HuH-7.5 (cell line): ENCODE measurements at regions not wholly inside any gene's neighbourhood (a gene's known extent, or its start where the extent isn't known, plus 50 kb on each side); places are given as distances from the start of the nearest gene placed in this dataset.

Experiments used
- DNase-seq: peaks from one replicate; pipeline ENCODE4 v3.0.0; 2011; ENCODE audit warnings: low spot score

DNA sequence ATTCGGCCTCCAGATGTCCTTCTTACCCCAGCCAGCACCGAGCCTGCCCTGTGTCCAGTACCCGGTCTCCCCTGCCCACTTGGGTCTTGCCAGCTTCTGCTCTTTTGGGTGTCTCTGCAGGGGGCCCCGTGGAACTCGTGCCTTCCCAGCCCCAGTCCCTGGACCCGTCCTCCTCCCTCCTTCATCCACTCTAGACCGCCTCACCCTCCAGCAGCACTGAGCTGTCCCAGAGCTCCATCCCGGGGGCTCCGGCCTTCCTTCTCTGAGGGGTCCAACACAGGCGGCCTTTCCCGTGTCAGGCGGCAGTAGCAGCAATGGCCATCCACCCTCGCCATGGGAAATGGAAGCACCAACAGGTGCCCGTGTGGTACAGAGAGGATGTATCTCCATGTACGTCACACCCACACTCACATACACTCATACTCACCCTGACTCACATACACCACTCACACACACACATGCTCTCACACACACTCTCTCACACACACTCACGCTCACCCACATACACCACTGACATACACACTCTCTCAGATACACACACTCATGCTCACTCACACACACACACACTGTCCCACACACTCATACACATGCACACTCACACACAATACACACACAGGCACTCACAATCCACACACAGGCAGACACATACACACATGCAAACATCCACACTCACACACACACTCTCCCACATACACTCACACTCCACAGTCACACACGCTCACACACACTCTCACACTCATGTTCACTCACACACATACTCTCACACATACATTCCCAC lies 827.5 kb upstream of the SALL3 start:
- DNase-seq: no peak

DNA sequence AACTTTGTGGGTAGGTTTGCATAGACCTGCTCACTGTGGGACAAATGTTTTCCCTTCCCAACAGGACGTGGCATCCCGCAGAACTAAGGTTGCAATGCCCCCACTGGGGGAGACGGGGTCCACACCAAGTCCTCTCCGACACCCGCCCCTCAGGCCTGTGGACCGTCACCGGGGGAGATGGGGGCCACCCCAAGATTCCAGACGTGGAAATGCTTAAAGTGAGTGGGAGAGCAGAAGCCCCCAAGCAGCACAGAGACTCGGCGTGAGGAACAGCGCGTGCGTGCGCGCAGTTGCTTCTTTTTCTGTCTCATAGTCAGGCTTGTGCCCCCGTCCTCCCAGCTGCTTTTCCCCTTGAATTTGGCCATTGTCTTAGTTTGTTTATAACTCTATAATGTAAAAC lies 826.3 kb upstream of the SALL3 start:
- DNase-seq: no peak

DNA sequence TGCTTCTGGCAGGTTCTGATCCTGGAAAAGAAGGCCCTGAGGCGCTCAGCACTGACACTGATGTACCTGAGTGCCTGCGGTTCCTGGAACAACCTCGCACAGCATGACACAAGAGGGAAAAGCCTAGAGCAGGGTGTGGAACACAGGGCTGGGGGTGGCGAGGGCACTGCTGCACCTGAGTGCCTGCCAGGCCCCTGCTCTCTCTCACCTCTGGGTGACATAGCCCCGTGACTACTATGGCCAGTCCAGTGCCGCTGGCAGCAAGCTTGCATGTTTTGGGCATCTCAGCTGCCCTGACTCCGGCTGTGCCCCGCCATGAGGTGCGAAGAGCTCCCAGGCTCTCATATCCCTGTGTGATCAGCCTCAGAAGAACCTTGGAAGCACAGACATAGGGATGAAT lies 825.2 kb upstream of the SALL3 start:
- no peak for DNase-seq

DNA sequence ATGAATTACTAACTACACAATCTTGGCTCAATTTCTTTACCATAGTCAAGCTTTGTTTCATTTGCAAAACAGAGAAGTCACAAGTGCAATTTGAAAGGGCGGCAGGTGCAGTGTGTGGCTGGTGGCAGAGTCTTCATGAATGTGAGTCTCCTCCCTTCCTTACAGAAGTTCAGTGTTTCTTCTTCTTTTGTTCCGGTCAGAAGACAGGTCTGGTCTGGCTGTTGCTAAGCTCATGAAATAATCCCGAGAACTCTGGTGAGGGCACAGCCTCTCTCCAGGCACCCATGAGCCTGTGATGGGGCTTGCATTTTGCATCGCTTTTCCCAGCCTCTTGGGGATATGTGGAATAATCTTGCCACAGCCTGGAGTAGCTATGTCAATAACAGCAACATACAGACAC lies 824.8 kb upstream of the SALL3 start:
- no peak for DNase-seq

DNA sequence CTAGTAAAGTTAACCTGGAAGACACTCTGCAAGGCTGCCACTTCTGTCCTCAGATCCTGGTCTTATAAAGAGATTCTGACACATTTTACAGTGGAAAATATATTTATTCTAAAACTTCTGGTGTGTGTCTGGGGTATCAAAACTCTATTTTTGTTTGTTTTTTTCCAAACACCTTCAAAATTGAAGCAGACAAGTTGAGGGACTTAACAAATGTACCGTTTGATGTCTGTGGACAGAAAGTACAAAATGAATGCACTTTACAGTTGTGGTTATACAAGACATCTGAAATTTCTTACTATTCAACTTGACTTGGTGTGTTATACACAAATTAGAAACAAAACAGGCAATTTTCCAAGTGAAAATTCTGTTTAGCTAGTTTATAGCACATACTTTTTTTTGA lies 823.2 kb upstream of the SALL3 start:
- DNase-seq: no peak

DNA sequence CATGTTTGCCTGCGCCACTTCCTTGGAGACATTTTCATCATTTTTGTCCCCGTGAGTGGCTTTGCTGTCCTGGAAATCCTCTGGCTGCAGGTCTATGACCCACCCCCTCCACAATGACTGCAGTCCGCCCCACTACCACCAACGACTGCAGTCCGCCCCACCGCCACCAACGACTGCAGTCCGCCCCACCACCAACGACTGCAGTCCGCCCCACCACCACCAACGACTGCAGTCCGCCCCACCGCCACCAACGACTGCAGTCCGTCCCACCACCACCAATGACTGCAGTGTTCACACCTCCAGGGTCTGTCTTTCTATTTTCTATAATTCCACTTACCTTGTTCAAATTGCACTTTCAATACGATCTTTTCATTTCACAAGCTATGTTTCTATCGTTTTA lies 820.7 kb upstream of the SALL3 start:
- DNase-seq: no peak

DNA sequence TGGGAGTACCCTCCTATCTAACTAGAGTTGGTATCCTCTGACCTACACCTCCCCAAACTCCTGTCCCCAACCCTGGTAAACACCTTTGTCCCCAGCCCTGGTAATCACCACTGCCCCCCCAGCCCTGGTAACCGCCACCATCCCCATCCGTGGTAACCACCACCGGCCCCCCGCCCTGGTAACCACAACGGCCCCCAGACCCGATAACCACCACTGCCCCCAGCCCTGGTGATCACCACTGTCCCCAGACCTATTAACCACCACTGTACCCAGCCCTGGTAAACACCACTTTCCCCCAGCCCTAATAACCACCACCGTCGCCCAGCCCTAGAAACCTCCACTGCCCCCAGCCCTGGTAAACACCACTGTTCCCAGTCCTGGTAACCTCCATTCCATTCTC lies 820.2 kb upstream of the SALL3 start:
- no peak for DNase-seq

DNA sequence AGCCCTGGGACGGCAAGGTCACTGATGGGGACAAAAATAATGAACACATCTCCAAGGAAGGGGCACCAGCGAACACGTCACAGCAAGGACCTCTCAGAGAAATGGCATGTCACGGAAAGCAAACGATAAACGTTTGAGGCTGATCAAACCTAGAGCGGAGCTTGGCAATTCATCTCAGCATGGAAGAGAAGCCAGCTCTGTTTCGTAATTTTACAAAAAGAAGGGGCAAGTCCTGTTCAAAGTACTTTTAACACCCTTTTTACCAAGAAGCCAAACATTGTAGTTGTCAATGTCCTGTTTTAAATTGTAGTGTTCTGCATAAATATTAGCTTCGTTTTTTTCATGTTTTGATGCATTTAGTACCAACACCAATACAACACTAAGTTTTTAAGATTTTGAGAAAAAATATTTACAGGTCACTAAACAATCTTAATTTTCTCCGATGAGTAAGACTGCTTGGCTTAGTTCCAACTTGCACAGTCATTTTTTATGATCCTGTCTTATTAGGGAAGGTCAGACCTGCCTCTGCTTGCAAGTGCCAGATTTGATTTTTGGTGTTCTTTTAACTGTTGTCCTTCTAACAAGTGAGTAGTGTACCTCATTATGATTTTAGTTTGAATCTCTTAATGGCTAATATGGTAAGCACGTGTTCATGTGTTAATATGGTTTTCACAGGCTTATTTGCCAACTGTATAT lies 818.5 kb upstream of the SALL3 start:
- DNase-seq: no peak

DNA sequence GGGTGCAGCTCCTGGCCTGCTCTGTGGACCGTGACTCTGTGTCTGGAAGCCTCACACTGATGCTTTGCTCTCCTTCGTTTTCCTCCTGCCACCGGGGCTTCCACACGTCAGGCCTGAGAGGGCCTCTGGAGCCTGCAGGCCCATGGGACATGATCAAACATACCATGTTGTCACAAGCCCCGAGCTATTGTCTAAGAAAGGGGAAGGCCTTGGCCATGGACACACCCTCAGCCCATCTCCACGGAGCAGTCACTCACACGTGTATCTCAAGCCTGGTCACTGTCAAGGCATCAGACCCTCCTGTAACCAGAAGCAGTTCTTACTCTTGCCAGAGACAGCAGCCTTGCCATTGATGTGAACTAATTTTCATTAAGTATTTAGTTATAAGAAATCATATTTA lies 814.1 kb upstream of the SALL3 start:
- no peak for DNase-seq

DNA sequence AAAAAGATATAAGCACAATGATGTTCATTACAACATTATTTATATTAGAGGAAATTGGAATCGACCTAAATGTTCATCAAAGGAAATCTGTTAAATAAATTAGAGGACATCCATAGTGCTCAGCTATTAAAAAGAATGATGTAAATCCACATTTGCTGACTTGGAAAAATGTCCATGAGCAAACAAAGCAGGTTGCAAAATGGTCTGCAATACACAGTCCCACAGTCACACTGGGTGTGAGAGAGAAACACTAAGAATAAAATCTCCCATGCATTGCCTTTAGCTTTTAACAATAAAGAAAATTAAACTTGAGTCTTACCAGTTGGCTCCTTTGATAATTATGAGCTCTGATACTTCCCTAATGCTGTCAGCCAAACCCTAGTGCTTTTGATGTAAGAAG lies 811.1 kb upstream of the SALL3 start:
- no peak for DNase-seq

DNA sequence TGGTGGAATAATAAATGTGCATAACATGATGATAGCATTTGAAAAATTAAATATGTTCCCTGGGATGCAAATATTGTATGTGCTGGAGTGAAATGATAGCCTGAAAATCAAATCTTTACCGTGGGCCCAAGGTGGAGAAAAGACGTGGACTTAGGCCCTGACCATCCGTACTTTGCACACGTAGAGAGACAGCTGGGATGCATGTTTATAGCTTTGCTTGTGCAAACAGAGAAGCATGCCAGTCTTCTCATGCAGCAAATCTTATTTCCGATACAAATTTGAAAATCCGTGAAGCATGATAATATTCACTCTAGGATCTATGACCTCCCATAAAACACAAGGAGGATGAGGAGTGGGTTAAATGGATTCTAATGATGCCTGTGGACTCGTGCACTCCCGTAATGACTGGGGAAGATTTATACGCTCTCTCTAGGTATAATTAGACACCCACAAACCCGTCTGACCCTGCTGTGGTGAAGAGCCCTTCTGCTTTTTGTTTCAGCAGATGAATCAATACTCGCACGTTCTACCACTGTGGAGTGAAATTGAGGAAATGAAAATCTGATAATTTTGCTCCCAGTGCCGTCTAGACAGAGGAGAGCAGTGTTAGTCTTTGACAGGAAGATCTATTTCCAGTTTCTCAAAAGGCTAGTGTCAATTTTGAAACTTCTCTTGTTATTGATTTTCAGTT lies 810.3 kb upstream of the SALL3 start:
- DNase-seq: no peak

DNA sequence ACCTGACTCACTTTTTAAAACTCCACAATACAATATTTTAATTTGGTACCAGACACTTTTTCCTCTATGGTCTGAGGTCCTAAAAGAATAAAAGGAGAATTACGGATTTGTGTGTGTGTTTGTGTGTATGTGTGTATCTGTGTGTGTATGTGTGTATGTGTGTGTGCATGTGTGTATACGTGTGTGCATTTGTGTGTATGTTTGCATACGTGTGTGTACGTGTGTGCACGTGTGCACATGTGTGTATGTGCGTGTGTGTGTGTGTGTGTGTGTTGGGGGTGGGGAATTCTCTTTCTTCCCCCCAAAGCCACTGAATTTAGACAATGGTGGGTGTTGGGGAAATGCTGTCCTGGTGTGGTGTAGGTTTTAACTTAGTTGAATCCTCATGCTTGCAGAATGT lies 807.7 kb upstream of the SALL3 start:
- no peak for DNase-seq

DNA sequence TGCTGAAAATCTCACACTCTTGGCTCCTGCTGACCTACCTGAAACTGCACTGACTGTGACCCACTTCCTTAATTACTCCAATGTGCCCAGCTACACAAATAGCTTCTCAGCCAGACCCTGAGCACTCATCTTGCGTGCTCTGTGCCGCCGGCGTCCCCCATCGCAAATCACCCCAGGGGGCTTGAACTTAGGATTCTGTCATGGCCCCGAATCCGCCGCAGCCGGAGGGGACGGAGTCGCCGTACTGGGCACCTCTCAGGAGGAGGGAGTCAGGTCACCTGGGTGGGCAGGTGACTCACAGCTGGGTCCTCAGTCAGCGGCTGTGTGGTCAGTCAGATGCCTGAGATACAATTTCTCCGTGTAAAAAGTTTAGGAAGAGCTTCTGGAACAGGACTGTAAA lies 804.9 kb upstream of the SALL3 start:
- DNase-seq: no peak

DNA sequence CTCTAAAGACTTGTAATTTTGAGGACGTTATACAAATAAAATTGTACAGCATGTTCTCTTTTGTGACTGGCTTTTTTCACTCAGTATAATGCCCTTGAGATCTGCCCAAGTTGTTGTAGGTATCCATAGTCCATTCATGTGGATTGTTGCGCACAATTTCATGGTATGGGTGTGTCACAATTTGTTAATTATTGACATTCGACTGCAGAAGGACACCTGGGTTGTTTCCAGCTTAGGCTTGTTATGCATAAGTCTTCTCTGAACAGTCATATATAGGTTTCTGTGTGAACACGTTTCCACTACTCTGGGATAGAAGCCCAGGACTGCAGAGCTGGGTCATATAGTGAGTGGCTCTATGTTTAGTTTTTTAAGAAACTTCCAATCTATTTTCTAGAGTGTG lies 800.8 kb upstream of the SALL3 start:
- DNase-seq: no peak

DNA sequence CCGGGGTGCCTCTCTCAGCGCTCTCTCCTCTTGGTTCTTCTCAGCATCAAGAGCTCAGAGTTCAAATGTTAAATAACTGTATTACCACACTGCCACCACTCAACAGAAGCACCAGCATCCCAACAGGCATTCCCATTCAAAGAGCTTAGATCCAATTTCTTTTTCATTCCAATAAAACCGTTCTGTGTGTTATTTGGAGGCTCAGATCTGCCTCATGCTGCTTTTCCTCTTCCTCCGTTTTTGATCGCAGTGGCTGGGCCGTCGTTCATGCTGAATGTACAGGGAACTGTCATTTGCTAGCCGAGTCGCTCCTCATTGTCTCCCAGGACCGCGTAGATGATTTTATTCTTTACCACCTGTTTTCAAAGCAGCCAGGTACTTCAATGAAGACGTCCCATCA lies 798.9 kb upstream of the SALL3 start:
- no peak for DNase-seq

DNA sequence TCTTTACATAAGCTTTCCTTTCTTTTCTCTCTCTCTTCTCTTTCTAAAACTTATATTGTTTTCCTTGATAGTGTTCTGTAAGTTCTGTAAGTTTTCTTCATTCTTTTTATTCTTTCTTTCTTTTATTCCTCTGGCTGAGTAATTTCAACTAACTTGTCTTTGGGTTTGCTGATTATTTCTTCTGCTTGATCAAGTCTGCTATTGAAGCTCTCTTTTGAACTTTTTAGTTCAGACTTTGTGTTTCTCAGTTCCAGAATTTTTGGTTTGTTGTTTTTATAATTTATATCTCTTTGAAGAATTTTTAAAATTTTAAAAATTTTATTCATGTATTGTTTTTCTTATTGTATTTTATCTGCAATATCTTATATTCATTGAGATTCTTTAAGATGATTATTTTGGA lies 795.8 kb upstream of the SALL3 start:
- no peak for DNase-seq

DNA sequence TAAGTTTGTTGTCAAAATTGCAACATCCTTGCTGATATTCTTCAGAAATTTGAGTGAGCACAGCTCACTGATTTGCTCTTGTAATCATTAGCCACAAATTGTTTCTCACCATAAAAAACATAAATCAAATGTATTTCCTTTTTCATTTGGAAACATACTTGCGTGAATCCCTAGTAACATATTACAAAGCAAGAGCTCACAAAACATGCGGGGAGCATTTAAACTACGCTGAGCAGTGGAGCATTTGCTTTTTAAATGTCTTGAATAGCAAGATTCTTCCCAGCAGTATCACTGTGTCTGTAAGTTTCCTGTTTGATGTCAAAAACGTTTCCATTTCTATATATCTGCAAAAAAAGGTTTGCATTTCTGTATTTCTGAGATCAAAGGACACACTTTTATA lies 788.3 kb upstream of the SALL3 start:
- DNase-seq: no peak

DNA sequence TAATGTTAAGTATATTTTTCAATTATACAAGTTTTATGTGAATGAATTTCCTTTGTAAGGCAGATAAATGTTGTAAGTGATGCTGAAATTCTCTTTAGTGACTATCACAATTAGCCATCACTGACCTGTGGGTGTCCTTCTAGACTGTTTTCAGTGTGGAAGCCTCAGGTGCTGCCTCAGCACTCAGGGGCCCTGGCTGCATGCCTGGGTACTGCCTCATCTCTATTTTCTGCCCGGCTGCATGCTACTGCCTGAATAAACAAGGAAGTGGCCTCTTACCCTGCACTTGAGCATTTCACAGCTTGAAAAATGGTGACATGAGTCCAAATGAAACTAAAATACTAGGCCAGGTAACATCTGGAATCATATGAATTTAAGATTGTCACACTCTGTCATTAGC lies 787.6 kb upstream of the SALL3 start:
- DNase-seq: no peak

DNA sequence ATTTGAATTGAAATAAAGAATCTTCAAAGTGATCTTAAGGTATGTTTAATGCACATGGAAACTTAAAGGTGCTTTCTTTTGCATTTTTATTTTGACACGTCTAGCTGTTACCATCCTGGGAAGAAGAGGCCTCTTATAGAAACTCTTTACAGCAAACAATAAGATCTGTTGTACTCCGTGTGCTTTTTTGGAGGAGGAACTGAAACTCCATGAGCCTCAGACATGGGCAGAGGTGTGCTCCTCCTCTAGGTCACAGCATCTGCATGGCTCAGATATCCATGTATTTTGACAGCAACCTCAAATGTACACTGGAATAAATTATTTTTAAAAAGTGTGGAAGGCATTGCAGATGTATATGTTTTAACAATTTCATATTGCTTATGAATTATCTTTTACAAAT lies 783.3 kb upstream of the SALL3 start:
- no peak for DNase-seq

DNA sequence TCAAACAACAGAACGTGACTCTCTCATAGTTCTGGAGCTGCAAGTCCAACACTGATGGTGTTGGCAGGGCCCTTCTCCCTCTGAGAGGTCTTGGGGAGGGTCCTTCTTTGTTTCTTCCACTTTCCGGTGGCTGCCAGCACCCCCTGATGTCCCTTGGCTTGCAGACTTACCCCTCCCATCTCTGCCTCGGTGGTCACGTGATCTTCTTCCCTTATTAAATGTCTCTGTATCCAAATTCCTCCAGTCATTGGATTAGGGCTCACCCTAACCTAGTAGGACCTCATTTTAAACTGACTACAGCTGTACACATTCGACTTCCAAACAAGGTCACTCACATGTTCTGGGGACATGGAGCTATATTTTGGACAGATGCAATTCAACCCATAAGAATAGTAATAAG lies 780.6 kb upstream of the SALL3 start:
- DNase-seq: no peak

DNA sequence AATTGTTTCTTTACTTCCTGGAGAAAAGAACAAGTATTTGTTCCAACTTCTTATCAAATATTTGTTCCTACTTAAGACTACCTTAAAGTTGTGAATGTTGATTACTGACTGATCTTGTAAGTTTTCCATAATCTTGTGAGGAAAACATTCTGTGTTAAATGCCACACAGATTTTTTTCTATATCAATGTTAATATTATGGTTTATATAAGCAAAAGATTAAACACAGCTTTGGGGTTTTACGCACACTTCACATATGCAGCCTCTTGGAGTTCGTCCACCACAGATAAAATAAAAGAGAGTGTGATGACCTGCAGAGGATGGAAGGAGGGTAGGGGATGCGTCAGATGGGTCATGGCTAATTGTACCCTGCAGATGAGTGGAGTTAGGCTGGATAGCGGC lies 780.0 kb upstream of the SALL3 start:
- DNase-seq: no peak

DNA sequence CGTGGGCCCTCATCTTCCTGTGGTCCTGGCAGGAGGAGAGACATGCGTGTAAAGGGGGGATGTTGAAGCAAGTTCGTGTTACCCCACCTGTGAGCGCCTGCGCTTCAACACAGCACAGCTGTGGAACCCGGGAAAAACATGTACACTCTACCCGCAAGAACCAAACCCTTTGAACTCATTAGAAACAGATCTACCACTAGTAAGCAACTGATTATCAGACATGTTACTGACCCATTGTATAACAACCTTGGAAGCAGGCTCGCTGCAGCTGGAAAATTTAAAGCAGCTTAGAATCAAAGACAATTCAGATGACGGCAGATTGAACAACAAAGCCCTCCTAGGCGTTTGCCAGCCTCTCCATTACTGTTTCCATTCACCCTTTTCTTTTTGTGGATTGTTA lies 771.7 kb upstream of the SALL3 start:
- no peak for DNase-seq

DNA sequence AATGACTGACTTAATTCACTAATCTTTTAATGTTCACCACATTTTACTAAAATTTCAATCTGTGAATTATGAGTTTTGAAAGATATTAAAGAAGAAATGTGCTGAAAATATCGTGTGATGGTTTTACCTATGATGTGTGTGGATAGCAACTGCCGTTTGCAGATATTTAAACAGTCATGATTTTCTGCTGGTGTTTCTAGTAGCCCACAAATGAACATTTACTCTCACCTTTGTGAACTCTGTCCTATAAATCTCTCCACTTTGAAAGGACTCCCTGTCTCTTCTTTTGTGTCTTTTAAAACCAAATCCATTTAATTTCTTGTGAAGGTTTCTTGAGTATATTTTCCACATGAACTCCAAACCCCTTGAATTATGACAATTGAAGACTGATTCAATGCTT lies 771.2 kb upstream of the SALL3 start:
- DNase-seq: no peak
